Gastroesophageal sphincter (tissue), 3 donors: ENCODE measurements at regions not wholly inside any gene's neighbourhood (a gene's known extent, or its start where the extent isn't known, plus 50 kb on each side); places are given as distances from the start of the nearest gene placed in this dataset.

Experiments used
- CTCF ChIP-seq, 4 experiments: fragments of 200-600 bp in 2 of 4; fragments of 450-650 bp in 2 of 4; sonication (generic) in 1 of 4; IDR thresholded peaks; one replicate each; pipeline ENCODE4 v1.5.1; 2017 to 2019; ENCODE audit warnings: antibody characterized with exemption in 4 of 4, mild to moderate bottlenecking in 2 of 4, moderate library complexity in 2 of 4
- EP300 ChIP-seq: sonication (generic); formaldehyde crosslinking; IDR thresholded peaks from one replicate; pipeline ENCODE4 v1.6.1; 2017; ENCODE audit warnings: antibody characterized with exemption, mild to moderate bottlenecking
- POLR2A ChIP-seq, 2 donors: fragments of 450-650 bp; IDR thresholded peaks; one replicate each; pipeline ENCODE4 v1.6.1; 2017; ENCODE audit warnings: antibody characterized with exemption in 2 of 2, mild to moderate bottlenecking in 2 of 2, moderate library complexity in 1 of 2
- POLR2AphosphoS5 ChIP-seq: sonication (generic); formaldehyde crosslinking; IDR thresholded peaks from one replicate; pipeline ENCODE4 v1.6.1; 2017; ENCODE audit warnings: antibody characterized with exemption

- TF ChIP-seq CTCF (IDR thresholded peaks at IDR 0.05): no peak
- no peak for TF ChIP-seq POLR2A (IDR thresholded peaks at IDR 0.05)
- TF ChIP-seq POLR2AphosphoS5: no peak
- no peak for TF ChIP-seq EP300
These were observed 251.5 kb downstream of the RMST start for GRCh38 chr12:97714107-97714563.
